NCI-H2171 (cell line): ENCODE measurements at regions not wholly inside any gene's neighbourhood (a gene's known extent, or its start where the extent isn't known, plus 50 kb on each side); places are given as distances from the start of the nearest gene placed in this dataset.

ENCODE experiments used
- DNase-seq: peaks from one replicate; lab custom pipeline; 2025; lab: John Stamatoyannopoulos, UW

GRCh38 chr9:79257228-79257781 is 314.5 kb upstream of the TLE4 start:
- DNase-seq = no peak

GRCh38 chr9:79257790-79258351 is 313.9 kb upstream of the TLE4 start:
- no peak for DNase-seq

GRCh38 chr9:79259858-79260257 is 311.9 kb upstream of the TLE4 start:
- DNase-seq = no peak

GRCh38 chr9:79263628-79264027 is 308.1 kb upstream of the TLE4 start:
- DNase-seq = no peak

GRCh38 chr9:79264041-79264440 is 307.7 kb upstream of the TLE4 start:
- no peak for DNase-seq

- peak; percentile 84 for DNase-seq
Measured at GRCh38 chr9:79264511-79265355, 307.0 kb upstream of the TLE4 start.

- no peak for DNase-seq
Measured at GRCh38 chr9:79266986-79267385, 304.8 kb upstream of the TLE4 start.

- no peak for DNase-seq
Measured at GRCh38 chr9:79268806-79269205, 303.0 kb upstream of the TLE4 start.

GRCh38 chr9:79273311-79273710 is 298.5 kb upstream of the TLE4 start:
- no peak for DNase-seq

GRCh38 chr9:79279356-79279755 is 292.4 kb upstream of the TLE4 start:
- DNase-seq = no peak

- no peak for DNase-seq
Measured at GRCh38 chr9:79280691-79281090, 291.1 kb upstream of the TLE4 start.

- DNase-seq = no peak
Measured at GRCh38 chr9:79284081-79284480, 287.7 kb upstream of the TLE4 start.

GRCh38 chr9:79286992-79287707 is 284.6 kb upstream of the TLE4 start:
- no peak for DNase-seq

- no peak for DNase-seq
Measured at GRCh38 chr9:79287708-79288290, 284.0 kb upstream of the TLE4 start.

- DNase-seq = no peak
Measured at GRCh38 chr9:79289856-79290255, 281.9 kb upstream of the TLE4 start.

- no peak for DNase-seq
Measured at GRCh38 chr9:79292731-79293280, 279.0 kb upstream of the TLE4 start.

- peak; percentile 78 for DNase-seq
Measured at GRCh38 chr9:79300068-79300467, 271.7 kb upstream of the TLE4 start.

- no peak for DNase-seq
Measured at GRCh38 chr9:79301085-79301484, 270.7 kb upstream of the TLE4 start.

GRCh38 chr9:79301551-79302391 is 270.0 kb upstream of the TLE4 start:
- DNase-seq = no peak

GRCh38 chr9:79302569-79302968 is 269.2 kb upstream of the TLE4 start:
- DNase-seq = no peak

- DNase-seq = no peak
Measured at GRCh38 chr9:79308012-79308411, 263.8 kb upstream of the TLE4 start.
